NCI-H1694 (cell line): ENCODE measurements at regions not wholly inside any gene's neighbourhood (a gene's known extent, or its start where the extent isn't known, plus 50 kb on each side); places are given as distances from the start of the nearest gene placed in this dataset.
"Not testable (repeated sequence)": the region's sequence is repeated elsewhere in the genome, so short reads cannot be mapped to it uniquely, and the experiment has no call there.

Source experiments
- DNase-seq: peaks from one replicate; lab custom pipeline; 2025; lab: John Stamatoyannopoulos, UW

DNA sequence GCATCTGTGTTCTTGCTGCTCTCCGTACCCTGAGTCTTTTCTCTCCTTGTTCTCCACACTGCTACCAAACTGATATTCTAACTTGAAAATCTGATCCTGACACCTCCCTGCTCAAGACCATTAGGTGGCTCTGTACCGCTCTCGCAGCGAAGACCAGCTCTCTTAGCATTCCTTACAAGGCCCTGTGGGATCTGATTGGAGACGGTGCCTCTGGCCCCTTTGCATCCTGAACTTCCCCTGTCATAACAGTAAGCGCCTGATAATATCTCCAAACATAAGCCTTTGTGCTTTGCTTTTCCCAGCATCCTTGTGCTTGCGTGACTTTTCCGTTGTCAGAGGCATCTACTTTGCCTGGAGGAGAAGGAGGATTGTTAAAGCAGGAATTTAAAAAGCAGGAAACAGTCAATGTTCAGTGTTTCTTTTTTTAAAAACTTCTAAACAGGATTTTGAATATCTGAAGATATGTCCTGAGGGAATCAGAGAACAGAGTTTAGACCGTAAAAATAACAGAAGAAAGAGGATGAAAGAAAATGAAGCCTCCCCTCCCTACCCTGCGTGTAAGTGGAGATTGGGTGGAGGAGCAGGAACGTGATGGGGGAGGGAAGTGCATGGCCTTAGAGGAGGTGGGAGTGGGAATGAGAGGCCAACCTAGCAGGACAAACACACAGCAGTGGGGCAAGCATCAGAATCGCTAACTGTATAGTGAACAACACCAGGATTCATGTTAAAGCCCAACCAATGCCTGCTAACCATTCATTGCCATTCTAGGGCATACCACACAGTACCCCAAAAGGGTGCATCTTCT is 89.2 kb upstream of the STMND1 start:
- no peak for DNase-seq

- no peak for DNase-seq
Measured at GRCh38 chr6:17011985-17012384, 89.9 kb upstream of the STMND1 start.

GRCh38 chr6:17007749-17008148 is 94.1 kb upstream of the STMND1 start:
- no peak for DNase-seq

DNA sequence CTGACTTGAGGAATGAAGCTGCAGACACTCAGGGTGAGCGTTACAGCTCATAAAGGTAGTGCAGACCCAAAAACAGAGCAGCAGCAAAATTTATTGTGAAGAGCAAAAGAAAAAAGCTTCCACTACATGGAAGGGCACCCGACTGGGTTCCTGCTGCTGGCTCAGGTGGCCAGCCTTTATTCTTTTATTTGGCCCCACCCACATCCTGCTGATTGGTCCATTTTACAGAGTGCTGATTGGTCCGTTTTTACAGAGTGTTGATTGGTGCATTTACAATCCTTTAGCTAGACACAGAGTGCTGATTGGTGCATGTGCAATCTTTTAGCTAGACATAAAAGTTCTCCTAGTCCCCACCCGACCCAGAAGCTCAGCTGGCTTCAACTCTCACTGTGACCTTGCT is 95.3 kb upstream of the STMND1 start:
- DNase-seq: no peak

GRCh38 chr6:17004269-17004668 is 97.6 kb upstream of the STMND1 start:
- DNase-seq: no peak

DNA sequence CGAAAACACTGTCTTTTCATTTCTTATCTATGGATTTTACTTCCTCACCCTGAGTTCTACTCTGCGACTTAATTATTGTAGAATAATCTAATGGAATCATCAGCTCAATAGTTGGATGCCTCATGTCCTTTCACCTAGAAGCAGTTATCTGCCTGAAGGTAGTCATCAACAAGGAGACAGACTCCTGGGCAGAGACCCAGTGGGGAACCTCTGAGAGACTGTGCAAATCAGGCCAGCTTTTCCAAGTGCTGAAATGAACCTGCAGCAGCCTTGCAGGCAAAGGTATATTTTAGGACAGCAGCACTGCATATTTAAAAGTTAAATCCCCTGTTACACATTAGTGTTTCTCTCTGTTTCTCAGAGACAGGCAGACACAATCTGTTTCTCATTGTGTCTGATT is 99.7 kb upstream of the STMND1 start:
- DNase-seq: no peak

- no peak for DNase-seq
Measured at GRCh38 chr6:17001188-17001587, 100.7 kb upstream of the STMND1 start.

GRCh38 chr6:16999491-17000436 is 102.1 kb upstream of the STMND1 start:
- no peak for DNase-seq

DNA sequence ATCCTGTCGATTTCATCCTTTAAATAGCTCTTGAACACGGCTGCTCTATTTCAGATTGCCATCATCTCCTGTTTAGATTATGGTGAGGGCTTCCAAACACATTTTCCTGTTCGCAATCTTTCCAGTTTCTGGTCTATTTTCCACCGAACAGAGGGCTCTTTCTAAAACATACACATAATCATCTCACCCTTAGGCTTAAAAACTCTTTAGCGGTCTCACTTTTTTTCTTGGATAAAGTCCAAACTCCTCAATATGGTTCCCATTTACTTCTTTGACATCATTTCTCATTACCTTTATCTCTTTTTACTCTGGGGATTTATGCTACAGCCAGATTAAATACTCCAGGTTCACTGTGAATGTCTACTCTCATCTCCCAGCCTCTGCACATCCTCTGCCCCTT is 103.4 kb upstream of the STMND1 start:
- no peak for DNase-seq

DNA sequence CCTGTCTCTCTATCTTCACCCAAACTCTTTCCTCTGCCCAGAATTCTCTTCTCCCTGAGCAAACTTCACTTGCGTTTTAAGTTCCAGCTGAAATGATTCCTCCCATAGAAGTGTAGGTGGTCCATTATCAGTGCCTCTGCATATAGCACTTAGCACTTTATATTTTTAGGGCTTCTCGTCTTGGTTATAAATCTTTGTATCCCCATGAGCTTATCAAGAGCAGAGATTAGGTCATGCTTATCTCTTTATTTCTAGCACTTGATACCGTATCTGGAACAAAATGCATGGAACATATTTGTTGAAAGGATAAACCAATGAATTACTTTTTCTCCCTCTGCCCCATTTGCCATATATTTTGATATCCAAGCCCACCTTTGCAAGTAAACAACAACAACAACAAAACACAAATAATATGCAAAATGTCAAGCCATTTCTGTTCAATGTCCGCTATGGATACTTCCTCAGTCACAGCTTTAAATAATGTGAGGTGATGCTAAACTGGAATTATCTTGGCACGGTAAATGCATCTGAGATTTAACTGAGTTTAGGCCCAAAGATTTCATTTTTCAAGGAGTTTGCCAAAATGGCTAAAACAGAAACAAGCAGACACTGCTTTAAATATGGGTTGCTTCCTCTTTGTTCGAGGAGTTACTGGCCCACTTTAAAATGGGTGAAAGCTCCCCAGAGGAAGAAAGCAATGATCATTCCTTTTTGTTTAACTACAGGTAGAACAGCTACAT is 106.2 kb upstream of the STMND1 start:
- no peak for DNase-seq

- no peak for DNase-seq
Measured at GRCh38 chr6:16993396-16993795, 108.5 kb upstream of the STMND1 start.

- no peak for DNase-seq
Measured at GRCh38 chr6:16991981-16992629, 109.7 kb upstream of the STMND1 start.

DNA sequence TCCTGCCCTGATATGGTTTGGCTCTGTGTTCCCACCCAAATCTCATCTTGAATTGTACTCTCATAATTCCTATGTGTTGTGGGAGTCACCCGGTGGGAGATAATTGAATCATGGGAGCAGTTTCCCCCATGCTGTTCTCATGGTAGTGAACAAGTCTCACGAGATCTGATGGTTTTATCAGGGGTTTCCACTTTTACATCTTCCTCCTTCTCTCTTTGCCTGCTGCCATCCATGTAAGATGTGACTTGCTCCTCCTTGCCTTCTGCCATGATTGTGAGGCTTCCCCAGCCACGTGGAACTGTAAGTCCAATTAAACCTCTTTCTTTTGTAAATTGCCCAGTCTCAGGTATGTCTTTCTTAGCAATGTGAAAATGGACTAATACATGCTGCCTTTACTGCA is 111.9 kb upstream of the STMND1 start:
- not testable (repeated sequence) for DNase-seq

- no peak for DNase-seq
Measured at GRCh38 chr6:16989382-16989781, 112.5 kb upstream of the STMND1 start.

GRCh38 chr6:16987996-16988395 is 113.9 kb upstream of the STMND1 start:
- DNase-seq: no peak

GRCh38 chr6:16985513-16986284 is 116.2 kb upstream of the STMND1 start:
- no peak for DNase-seq

- DNase-seq: no peak
Measured at GRCh38 chr6:16982807-16983206, 119.0 kb upstream of the STMND1 start.

DNA sequence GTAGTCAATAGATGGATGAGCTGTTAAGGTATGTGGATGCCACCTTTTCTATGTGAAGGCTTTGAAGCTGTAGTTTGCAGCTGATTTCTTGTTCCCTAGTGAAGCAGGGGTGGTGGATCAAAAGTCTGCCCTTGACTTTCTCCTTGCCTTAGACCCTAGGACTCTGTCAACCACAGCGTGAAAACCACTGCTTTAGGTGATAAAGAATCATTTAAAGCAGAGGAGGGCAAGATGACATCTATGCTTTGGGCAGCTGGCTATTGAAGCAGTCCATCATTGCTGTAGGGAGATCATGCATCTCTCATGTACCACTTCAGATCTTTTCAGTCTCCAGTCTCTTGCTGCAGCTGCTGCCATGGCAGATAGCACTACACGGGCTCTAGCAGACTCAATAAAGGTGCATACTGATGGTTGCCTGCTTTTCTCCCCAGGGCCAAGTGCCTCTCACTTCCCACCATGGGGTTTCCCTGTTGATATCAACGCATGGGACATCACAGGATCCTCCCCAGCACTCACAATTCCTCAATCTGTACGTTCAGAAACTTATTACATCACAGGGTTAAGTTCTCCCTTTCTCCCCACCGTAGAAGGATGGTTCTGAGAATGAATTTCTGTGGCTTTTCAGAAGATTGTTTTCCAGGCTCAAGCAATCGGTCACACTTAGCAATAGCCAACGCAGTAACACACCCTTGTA is 122.0 kb upstream of the STMND1 start:
- no peak for DNase-seq

DNA sequence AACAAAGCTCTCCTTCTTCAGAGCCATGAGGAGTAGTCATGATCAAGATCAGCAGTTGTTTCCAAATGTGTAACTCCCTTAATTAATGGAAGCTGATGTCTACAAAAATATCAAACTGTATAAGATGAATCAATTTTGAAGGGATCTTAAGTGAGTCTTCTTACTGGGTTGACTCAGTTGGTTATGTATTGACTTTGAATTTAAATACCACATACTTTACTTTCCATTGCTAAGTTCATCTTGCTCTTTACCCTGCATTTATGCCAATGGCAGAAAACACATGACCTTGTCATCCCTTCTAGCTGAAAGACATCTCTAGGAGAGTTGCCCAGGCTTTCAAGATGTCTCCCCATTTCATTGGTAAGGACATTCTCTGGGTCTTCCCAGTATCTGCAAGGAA is 123.2 kb upstream of the STMND1 start:
- DNase-seq: no peak

GRCh38 chr6:16976385-16977183 is 125.3 kb upstream of the STMND1 start:
- DNase-seq: no peak
